GM12892 (cell line): ENCODE measurements at regions not wholly inside any gene's neighbourhood (a gene's known extent, or its start where the extent isn't known, plus 50 kb on each side); places are given as distances from the start of the nearest gene placed in this dataset.
"Not testable (repeated sequence)": the region's sequence is repeated elsewhere in the genome, so short reads cannot be mapped to it uniquely, and the experiment has no call there.

Source experiments
- DNase-seq: peaks from one replicate; pipeline ENCODE4 v3.0.0; 2011; ENCODE audit not compliant: insufficient read length
- FAIRE-seq: peaks from 2 replicates; lab custom pipeline; 2011; peaks lifted over from hg19 to GRCh38; lab: Jason Lieb, UNC
- POLR2A ChIP-seq: IDR thresholded peaks from 2 replicates; pipeline ENCODE4 v1.6.1; 2011; ENCODE audit warnings: low read depth, low read length, control low read depth
- POLR2AphosphoS5 ChIP-seq: IDR thresholded peaks from 2 replicates; pipeline ENCODE4 v1.6.1; 2011; ENCODE audit warnings: low read depth, low read length, control low read depth
- TAF1 ChIP-seq: IDR thresholded peaks from 2 replicates; pipeline ENCODE4 v1.6.1; 2011; ENCODE audit warnings: low read depth, mild to moderate bottlenecking, control low read depth, low read length, borderline replicate concordance

DNA sequence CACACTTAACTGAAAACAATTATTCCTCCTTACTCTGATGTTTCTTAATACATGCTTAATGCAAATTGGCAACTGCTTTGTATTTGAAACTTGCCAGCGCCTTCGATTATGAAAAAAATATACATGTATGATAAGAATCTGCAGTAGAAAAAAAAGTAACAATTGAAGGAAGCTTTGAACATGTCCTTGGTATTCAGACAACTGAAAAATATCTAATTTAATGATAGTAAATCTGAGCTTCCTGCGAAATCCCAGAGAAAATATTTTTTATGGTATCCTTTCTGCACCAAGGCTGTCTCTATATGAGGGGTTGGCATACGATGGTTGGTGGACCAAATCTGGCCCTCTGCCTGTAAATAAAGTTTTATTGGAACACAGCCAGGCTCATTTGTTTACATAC is 186.2 kb downstream of the HDGFL1 start:
- FAIRE-seq (no peak), DNase-seq (no peak)
- TF ChIP-seq TAF1: no peak
- no peak for TF ChIP-seq POLR2AphosphoS5
- TF ChIP-seq POLR2A: no peak

DNA sequence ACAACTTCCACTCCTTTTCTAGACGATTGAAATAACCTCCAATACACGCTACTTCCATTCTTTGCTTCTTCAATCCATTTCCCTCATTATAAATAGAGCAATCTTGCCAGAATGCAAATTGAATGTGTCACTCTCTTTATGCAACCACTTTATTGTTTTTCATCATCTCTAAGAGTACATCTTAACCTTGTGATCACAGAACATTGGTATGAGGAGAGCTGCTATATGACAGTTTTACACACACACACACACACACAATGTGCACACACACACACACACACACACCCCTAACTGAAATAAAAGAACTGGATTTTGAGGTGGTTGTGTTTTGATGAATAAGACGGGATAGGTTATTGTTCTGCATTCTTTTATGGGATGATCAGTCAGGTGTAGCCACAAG is 187.0 kb downstream of the HDGFL1 start:
- FAIRE-seq (no peak), DNase-seq (no peak)

DNA sequence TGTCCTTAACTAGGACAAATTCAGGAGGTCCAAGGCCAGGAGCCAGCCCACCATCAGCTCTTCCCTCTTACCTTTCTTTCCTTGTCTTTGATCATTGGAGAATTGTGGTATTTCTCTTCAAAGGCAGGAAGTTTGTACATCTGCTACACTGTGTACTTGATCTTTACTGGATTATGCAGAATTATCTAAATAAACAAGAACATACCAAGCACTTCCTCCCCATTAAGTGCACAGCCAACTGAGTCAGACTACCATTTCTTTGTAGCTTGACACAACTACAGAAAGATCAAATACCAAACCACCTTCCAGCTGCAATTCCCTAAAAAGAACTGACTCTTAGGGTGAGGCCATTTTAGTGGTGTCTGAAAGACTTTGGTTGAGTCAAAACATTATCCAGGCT is 195.1 kb downstream of the HDGFL1 start:
- FAIRE-seq (no peak), DNase-seq (no peak)
- TF ChIP-seq TAF1 (no peak), POLR2AphosphoS5 (no peak), POLR2A (no peak)

More for the DNA sequence above, 187.0 kb downstream of the HDGFL1 start:
- TF ChIP-seq POLR2AphosphoS5: no peak
- no peak for TF ChIP-seq POLR2A
- TF ChIP-seq TAF1: no peak

DNA sequence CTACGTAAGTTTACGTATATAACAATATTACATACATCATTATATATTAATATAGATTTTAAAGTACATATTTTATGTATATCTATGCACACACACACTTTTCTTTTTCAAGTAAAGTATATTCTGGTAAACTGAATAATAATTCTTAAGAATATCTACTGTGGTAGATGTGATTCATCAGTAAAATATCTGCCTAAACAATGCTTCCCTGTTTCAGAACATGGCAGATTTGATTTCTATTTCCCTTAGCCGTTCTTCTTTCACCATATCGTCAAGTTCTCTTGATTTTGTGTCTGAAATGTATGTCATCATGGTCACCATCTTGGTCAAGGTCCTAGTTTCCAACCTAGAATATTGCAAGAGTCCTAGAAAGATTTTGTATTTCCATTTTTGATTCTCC is 195.6 kb downstream of the HDGFL1 start:
- DNase-seq: no peak
- TF ChIP-seq POLR2AphosphoS5: no peak
- TF ChIP-seq TAF1: no peak
- no peak for TF ChIP-seq POLR2A
- no peak for FAIRE-seq

DNA sequence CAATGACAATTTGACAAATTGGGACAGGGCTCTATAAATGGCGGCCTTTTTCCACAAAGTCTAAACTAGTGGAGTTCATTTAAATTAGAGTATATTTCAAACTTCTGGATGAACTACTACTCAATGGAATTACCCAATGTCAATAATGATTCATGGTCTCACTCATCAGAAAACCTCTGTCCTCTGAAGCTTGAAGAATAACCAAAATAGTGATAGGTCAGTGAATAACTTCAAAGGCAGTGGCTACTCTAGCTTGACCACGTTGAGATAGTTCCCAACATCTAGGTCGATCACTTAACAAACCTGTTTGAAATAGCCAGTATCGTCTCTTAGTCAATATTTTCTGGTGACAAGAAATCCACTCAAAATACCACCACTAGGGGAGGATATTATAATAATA is 197.6 kb downstream of the HDGFL1 start:
- FAIRE-seq (no peak), DNase-seq (no peak)
- no peak for TF ChIP-seq POLR2A

DNA sequence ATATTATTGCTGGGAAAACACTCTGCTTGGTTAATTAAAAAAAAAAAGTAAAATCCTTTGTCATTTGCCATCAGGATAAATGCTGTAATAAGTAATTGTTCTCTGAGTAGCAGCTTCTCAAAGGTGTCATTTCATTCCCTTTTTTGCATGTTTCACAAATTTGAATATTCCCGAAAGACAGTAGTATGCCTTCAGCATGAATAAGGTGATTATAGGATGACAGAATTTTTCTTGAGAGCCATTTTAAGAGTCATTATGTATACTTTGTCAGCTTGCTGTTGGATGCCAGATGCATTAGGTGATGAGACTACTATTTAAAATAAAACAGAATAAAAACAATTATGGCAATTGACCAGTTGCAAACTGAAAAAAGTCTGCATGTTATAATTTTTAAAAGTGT is 200.7 kb downstream of the HDGFL1 start:
- FAIRE-seq (no peak), DNase-seq (no peak)
- TF ChIP-seq POLR2A: no peak
- no peak for TF ChIP-seq TAF1
- TF ChIP-seq POLR2AphosphoS5: no peak

DNA sequence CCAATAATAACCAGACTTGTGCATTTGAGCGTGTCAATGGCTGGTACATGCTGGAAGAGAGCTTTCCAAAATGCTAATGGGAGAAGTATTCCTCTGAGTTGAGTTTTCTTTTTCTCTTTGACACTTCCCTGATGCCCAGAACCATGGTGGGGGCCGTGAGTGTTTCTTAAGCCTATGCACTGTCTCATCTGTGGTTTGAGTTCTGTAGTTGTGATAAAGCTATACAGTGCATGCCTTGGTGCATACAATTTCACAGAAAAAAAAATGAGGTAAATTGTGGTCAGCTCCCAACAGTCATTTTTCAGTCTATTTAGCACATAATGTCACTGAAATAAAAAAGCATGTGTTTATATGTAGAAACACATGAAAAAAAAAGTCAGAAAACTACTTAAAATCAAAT is 204.8 kb downstream of the HDGFL1 start:
- TF ChIP-seq POLR2AphosphoS5: no peak
- no peak for TF ChIP-seq POLR2A
- DNase-seq: no peak
- FAIRE-seq: no peak

DNA sequence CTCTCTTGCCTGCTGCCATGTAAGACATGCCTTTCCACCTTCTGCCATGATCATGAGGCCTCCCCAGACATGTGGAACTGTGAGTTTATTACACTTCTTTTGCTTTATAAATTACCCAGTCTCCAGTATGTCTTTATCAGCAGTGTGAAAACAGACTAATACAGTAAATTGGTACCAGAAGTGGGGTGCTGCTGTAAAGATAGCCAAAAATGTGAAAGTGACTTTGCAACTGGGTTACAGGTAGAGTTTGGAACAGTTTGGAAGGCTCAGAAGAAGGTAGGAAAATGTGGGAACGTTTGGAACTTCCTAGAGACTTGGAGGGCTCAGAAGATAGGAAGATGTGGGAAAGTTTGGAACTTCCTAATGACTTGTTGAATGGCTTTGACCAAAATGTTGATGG is 209.1 kb downstream of the HDGFL1 start:
- DNase-seq, FAIRE-seq: not testable (repeated sequence)

DNA sequence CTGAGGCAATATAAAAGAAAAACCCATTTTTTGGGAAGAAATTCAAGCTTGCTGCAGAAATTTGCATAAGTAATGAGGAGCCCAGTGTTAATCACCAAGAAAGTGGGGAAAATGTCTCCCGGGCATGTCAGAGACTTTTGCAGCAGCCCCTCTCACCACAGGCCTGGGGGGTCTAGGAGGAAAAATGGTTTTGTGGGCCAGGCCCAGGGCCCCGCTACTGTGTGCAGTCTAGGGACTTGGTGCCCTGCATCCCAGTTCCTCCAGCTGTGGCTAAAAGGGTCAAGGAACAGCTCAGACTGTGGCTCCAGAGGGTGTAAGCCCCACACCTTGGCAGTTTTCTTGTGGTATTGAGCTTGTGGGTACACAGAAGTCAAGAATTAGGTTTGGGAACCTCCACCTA is 209.7 kb downstream of the HDGFL1 start:
- no peak for FAIRE-seq
- TF ChIP-seq POLR2AphosphoS5 (no peak), TAF1 (no peak), POLR2A (no peak)
- DNase-seq: no peak

DNA sequence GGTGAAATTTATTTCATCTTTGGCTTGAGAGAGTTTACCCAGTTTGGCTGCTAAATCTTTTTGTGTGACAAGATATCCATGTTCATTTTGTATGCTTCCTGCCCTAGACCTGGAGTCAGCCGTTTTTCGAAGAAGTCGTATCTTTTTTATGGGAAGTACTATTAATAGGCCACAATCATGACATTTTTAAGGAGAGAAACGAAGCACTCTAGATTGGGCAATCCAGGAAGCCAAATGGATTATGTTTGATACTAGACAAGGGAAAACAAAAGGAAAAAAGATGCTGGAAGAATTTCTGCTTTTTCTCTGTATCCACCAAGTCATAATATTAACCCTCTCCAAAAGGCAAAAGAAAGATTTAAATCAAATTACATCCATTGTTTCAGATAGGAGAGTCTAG is 214.6 kb downstream of the HDGFL1 start:
- no peak for FAIRE-seq
- DNase-seq: no peak
- TF ChIP-seq POLR2AphosphoS5 (no peak), TAF1 (no peak), POLR2A (no peak)

DNA sequence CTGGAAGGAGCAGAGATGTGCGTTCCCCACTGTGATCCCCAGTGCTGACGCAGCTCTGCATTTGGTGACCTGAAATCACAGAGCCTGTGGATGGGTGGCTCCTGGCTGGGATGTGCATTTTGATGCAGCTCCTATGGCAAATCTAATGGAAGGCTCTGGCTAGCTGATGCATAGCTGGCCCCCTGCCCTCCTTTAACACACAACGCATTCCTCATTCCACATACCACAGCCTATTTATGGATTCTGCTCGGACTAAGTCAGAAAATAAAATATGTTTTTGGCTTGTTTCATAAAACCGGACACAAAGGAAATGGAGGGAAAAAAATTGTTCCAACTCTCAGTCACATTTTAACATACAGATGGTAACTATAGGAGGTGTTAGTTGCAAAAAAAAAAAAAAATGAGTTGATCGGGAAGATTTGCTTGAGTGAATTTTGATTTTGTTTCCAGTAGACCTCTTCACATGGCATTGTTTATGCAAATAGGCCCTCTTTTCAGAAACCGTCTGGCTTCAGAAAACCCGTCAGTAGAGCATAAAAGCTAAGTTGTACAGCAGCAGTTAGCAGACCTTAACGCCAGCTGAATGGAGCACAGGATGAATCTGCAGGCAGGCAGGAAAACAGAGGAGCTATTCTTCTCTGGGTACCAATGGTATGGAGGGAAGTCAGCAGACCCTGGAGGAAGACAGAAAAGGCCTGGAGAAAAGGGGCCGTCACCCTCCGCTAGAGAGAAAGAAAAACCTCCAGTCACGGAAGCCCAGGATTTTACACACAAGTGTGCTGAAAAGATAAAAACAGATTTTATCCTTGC is 215.4 kb downstream of the HDGFL1 start:
- FAIRE-seq: no peak
- no peak for DNase-seq

DNA sequence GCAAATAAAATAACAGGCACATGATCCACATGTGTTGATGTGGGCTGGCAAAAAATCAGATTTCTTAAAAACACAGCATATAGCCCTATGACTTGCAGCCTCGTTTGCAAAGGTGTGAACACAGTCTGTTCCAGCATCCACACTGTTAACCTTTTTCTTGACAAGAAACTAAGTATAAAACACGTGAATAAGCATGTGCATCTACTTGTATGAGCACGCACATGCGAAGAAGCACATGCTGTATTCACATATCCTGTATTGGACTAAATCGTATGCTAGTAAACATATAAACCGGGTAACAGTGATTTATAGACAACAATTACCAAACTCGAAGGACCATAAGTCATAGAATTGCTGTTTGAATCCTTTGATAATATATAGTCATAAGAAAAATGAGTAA is 218.7 kb downstream of the HDGFL1 start:
- FAIRE-seq: no peak
- no peak for TF ChIP-seq TAF1
- TF ChIP-seq POLR2AphosphoS5: no peak
- TF ChIP-seq POLR2A: no peak
- DNase-seq: no peak

More for the DNA sequence above, 215.4 kb downstream of the HDGFL1 start:
- TF ChIP-seq TAF1 (no peak), POLR2A (no peak), POLR2AphosphoS5 (no peak)

DNA sequence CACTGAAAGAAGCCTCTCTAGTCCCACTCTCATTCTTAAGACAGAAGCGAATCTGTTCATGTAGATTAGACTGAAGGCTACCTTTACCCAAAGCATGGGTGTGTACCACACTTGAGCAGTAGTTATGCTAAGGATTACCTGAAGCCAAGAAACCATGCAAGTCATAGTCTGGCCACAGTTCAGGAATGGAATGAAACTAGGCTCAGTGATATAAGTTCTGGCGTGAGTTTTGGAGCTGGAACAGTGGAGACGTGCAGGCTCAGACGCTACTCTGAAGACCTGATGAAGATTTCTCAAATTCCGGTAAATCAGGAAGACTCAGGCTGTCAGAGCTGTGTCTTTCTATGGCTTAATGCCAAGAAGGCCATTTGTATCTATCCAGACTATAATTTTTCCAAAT is 219.9 kb downstream of the HDGFL1 start:
- DNase-seq: no peak
- FAIRE-seq: no peak
- TF ChIP-seq TAF1 (no peak), POLR2A (no peak), POLR2AphosphoS5 (no peak)
